ENCODE measurements at regions not wholly inside any gene's neighbourhood (a gene's known extent, or its start where the extent isn't known, plus 50 kb on each side); places are given as distances from the start of the nearest gene placed in this dataset.
"Not testable (repeated sequence)": the region's sequence is repeated elsewhere in the genome, so short reads cannot be mapped to it uniquely, and the experiment has no call there.

- no peak for TF ChIP-seq CTCF (conservative IDR thresholded peaks at IDR 0.05)
- Mint-ChIP-seq H3K27me3 (no peaks in the 10 kb centered on the region), H3K27ac (no peak overlapping the region), H3K9me3 (no peaks in the 10 kb centered on the region), H3K36me3 (no peaks in the 10 kb centered on the region), H3K4me3 (no peak overlapping the region), H3K4me1 (ENCODE audit: unreplicated experiment) (no peaks in the 10 kb centered on the region)
- no peak for DNase-seq (ENCODE audit: extremely low spot score, unreplicated experiment)
These were observed 760.0 kb downstream of the METTL4 start for GRCh38 chr18:1811282-1811681.

- no peak overlapping the region for H3K4me3 Mint-ChIP-seq
- H3K4me1 Mint-ChIP-seq (ENCODE audit: unreplicated experiment), result no peaks in the 10 kb centered on the region
- no peak for DNase-seq (ENCODE audit: extremely low spot score, unreplicated experiment)
- H3K9me3 Mint-ChIP-seq, result no peaks in the 10 kb centered on the region
- no peaks in the 10 kb centered on the region for H3K27me3 Mint-ChIP-seq
- no peaks in the 10 kb centered on the region for H3K36me3 Mint-ChIP-seq
- TF ChIP-seq CTCF (conservative IDR thresholded peaks at IDR 0.05), result no peak
- no peak overlapping the region for H3K27ac Mint-ChIP-seq
These were observed 746.0 kb downstream of the METTL4 start for GRCh38 chr18:1825296-1825695.

- Mint-ChIP-seq H3K36me3 (no peaks in the 10 kb centered on the region), H3K27ac (no peak overlapping the region), H3K4me3 (no peak overlapping the region), H3K4me1 (ENCODE audit: unreplicated experiment) (no peaks in the 10 kb centered on the region), H3K9me3 (peaks cover 4% of the 10 kb centered on the region), H3K27me3 (no peaks in the 10 kb centered on the region)
- no peak for TF ChIP-seq CTCF (conservative IDR thresholded peaks at IDR 0.05)
- DNase-seq (ENCODE audit: extremely low spot score, unreplicated experiment), result no peak
These were observed 730.4 kb downstream of the METTL4 start for GRCh38 chr18:1840878-1841277.

GRCh38 chr18:1846640-1847039 is 724.7 kb downstream of the METTL4 start:
- H3K27ac Mint-ChIP-seq, result no peak overlapping the region
- no peaks in the 10 kb centered on the region for H3K27me3 Mint-ChIP-seq
- no peaks in the 10 kb centered on the region for H3K36me3 Mint-ChIP-seq
- H3K4me1 Mint-ChIP-seq (ENCODE audit: unreplicated experiment), result no peaks in the 10 kb centered on the region
- no peaks in the 10 kb centered on the region for H3K9me3 Mint-ChIP-seq
- no peak for DNase-seq (ENCODE audit: extremely low spot score, unreplicated experiment)
- TF ChIP-seq CTCF (conservative IDR thresholded peaks at IDR 0.05), result no peak
- no peak overlapping the region for H3K4me3 Mint-ChIP-seq

- H3K4me1 Mint-ChIP-seq (ENCODE audit: unreplicated experiment), result no peaks in the 10 kb centered on the region
- no peak overlapping the region for H3K4me3 Mint-ChIP-seq
- no peak for DNase-seq (ENCODE audit: extremely low spot score, unreplicated experiment)
- no peak for TF ChIP-seq CTCF (conservative IDR thresholded peaks at IDR 0.05)
- no peaks in the 10 kb centered on the region for H3K36me3 Mint-ChIP-seq
- no peaks in the 10 kb centered on the region for H3K27me3 Mint-ChIP-seq
- H3K27ac Mint-ChIP-seq, result no peak overlapping the region
- H3K9me3 Mint-ChIP-seq, result no peaks in the 10 kb centered on the region
These were observed 722.6 kb downstream of the METTL4 start for GRCh38 chr18:1848716-1849115.

- no peaks in the 10 kb centered on the region for H3K36me3 Mint-ChIP-seq
- H3K9me3 Mint-ChIP-seq, result no peaks in the 10 kb centered on the region
- no peak for TF ChIP-seq CTCF (conservative IDR thresholded peaks at IDR 0.05)
- H3K27me3 Mint-ChIP-seq, result no peaks in the 10 kb centered on the region
- no peak overlapping the region for H3K27ac Mint-ChIP-seq
- no peak overlapping the region for H3K4me3 Mint-ChIP-seq
- no peaks in the 10 kb centered on the region for H3K4me1 Mint-ChIP-seq (ENCODE audit: unreplicated experiment)
- DNase-seq (ENCODE audit: extremely low spot score, unreplicated experiment), result no peak
These were observed 721.9 kb downstream of the METTL4 start for GRCh38 chr18:1849386-1849785.

GRCh38 chr18:1857281-1857680 is 714.0 kb downstream of the METTL4 start:
- H3K27ac Mint-ChIP-seq; H3K27me3 Mint-ChIP-seq; H3K4me1 Mint-ChIP-seq (ENCODE audit: unreplicated experiment); DNase-seq (ENCODE audit: extremely low spot score, unreplicated experiment); H3K36me3 Mint-ChIP-seq; H3K9me3 Mint-ChIP-seq; H3K4me3 Mint-ChIP-seq: not testable (repeated sequence)
